Ramos (cell line): ENCODE measurements at regions not wholly inside any gene's neighbourhood (a gene's known extent, or its start where the extent isn't known, plus 50 kb on each side); places are given as distances from the start of the nearest gene placed in this dataset.
"Not testable (repeated sequence)": the region's sequence is repeated elsewhere in the genome, so short reads cannot be mapped to it uniquely, and the experiment has no call there.

Experiments used
- in situ Hi-C: fragments of 300-500 bp; cut with MboI; formaldehyde crosslinking; loops from one replicate; pipeline ENCODE4 v1.14.3; 2022; ENCODE audit warnings: low sequenced_read_pairs; ENCODE audit not compliant: unreplicated experiment

DNA sequence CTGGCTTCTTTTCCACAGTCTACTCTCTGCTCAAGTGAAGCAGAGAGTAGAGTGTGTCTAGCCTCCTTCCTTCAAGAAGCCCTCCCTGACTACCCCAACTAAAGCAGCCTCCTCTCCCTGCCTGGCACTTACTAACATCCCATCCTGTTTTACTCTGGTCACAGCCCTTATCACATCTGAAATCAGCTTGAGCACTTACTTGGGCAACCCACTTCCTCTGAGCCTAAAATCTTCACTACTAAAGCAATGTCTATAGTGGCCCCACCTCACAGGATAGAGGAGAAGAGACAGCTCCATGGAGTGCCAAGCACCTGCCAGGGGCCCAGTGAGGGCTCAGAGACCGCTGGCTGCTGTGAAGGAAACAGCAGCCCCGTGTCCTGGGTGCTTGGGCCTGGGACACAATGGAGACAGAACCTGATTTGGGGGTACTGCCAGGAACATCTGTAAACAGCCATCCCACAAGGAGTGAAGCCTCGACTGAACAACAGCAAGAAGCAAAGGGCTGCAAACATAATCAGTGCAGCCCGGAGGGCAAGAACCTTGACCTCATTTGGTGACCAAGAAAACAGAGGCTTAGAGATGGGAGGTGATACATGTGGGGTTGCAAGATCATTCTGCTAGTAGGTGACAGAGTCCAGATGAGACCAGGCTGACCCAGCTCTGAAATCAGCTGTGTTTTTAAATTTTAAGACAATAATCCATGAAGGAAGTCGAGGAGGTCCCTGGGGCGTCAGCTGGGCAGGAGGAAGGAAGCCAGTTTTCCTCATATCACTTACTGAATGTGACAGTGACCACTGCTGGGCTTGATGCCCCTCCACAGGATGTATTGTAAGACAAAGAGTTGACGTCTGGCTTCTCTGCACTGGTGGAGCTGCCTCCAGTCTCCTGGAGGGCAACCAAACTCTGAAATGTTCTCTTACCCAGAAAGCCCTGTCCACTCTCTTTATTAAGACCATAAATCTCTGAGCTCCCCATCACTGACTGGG is 710.6 kb downstream of the MATN1 start:
- in situ Hi-C loops = no loop called here

DNA sequence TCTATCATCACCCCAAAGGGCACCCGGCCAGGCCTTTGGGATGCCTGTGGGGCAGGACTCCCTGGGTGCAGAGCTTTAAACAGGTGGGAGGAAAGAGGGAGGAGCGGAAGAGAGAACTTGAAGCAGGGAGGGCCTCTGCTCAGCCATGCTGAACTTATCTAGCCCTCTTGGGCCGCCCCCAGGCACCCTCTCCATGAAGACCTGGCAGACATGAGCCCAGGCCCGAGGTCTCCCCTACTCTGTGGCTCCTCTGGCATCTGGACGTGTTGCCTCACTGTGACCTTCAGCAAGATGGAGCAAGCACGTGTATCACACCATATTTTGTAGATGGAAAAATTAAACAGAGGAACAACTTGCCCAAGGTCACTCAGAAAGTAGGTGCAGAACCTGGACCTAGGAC is 711.4 kb downstream of the MATN1 start:
- in situ Hi-C loops = no loop called here

DNA sequence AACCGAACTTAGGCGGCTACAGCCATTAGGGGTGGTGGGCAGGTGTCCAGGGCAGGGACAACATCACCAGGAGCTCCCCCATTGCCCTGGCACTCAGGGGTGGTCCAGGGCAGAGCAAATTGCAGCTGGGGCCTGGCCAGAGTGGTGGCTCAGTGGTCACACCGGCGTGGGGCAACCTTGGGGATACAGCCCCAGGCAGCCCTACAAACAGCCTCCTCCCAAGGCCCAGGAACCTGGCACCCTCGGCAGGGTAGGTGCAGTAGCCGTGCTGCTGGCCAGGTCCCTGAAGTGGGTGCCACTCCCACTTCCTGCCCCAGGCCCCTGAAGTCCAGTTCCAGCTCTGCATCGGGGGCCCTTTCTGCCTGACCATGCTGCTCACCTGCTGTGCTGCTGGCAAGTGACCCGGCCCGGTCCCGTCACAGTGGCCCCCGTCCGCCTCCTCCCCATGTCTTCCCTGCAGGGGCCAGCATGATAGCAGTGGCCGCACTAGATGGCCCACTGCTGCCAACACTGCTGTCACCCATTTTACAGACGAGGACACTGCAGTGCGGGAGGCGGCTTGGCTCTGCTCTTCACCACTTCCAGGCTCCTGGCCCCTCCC is 712.8 kb downstream of the MATN1 start:
- in situ Hi-C loops = no loop called here

GRCh38 chr1:30009720-30010119 is 713.7 kb downstream of the MATN1 start:
- in situ Hi-C loops = no loop called here

- in situ Hi-C loops = no loop called here
Observed at GRCh38 chr1:30008998-30009657, 714.3 kb downstream of the MATN1 start.

DNA sequence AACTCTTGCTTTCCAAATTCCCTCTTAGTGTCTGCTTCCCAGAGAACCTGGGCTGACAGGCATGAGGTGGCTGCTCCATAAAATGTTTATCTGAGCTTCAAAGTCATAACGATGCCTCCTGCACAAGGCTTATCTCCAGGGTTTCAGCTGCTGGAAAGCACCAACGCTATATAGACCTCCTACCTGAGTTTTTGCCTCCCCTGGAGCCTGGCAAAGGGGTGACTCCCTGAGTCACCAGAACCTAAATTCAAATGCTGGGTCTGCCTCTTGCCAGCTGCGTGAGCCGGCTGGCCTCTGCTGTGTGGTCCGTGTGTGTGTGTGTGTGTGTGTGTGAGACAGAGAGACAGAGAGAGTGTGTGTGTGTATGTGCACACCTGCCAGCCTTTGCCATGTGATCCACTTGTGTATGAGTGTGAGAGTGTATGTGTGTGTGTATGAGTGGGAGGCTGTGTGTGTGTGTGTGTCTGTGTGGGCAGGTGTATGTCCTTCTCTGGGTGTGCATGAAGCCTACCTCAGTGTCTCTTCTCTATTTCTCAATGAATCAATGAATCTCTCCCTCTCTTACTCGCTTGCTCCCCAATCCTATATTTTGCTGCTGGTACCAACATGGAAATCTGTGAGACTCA is 714.9 kb downstream of the MATN1 start:
- in situ Hi-C loops = no loop called here

GRCh38 chr1:30005972-30006619 is 717.3 kb downstream of the MATN1 start:
- in situ Hi-C loops = no loop called here

- in situ Hi-C loops = no loop called here
Observed at GRCh38 chr1:30001732-30002039, 721.7 kb downstream of the MATN1 start.

DNA sequence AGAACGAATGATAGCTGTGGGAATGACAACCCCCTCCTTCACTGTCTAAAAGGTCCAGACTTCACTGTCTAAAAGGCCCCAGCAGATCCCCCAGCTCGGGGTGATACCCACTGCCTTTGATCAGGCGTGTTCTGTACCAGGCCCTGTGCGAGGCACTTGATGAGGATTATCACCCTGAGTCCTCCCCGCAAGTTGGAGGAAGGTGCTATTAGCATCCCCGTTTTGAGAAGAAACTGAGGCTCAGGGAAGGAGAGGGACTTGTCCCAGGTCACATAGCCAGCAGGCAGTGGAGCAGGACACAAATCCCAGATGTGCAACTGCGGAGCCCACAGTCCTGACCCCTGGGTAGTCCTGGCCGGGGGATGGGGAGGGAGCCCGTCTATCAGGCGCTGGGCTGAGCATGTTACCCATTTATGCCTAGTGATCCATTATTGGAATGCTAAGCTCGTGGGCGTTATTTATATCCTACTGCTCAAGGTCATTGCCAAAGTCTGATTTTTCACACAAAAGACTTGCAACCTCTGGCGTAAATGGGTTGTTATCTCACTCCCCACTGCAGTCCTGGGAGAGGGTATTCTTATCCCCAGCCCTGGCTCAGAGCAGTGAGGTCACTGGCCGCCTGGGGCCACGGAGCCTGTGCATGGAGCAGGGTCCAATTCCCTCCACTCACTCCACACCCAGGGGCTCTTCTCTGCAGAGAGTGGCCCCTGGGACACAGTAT is 722.2 kb downstream of the MATN1 start:
- in situ Hi-C loops = no loop called here

- in situ Hi-C loops = no loop called here
Observed at GRCh38 chr1:30000266-30000665, 723.1 kb downstream of the MATN1 start.

- in situ Hi-C loops = no loop called here
Observed at GRCh38 chr1:29999595-29999994, 723.8 kb downstream of the MATN1 start.

DNA sequence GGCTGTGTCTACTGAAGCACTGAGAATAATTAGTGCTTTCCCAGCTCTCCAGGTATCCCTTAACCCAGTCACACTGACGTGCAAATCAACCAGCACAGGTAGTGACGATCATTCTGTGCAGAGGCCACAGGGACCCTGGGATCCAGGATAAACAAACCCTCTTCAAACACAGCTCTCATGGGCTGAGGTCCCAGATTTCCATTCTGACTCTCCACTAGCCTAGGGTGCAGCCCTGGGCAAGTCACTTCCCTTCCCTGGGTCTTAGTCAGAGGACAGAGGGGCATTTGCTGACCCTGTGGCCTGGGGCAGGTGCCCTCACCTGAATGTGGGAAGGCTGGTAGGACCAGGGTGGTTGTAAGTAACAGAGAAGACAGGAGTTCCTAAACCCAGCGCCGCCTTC is 724.7 kb downstream of the MATN1 start:
- in situ Hi-C loops = no loop called here

- in situ Hi-C loops = not testable (repeated sequence)
Observed at GRCh38 chr1:29997818-29998217, 725.6 kb downstream of the MATN1 start.

GRCh38 chr1:29993950-29994349 is 729.4 kb downstream of the MATN1 start:
- in situ Hi-C loops = no loop called here

DNA sequence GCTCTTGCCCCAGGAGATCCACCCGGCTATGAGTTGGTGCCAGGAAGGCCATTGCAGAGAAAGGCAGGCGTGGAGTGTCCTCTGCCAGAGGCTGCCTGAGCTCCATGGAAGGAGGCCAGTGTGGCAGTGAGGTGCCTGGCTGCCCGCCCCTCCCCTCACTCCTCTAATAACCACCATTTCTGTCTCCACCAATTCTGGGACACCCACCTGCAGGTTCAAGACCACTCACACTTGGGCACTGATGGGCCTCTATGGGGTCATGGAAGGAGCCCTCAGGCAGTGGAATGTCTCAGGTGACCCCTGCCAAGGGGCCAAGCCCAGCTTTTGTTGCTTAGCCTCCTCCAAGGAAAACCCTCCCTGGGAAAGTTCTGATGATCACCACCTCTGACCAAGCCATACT is 731.6 kb downstream of the MATN1 start:
- in situ Hi-C loops = no loop called here

- in situ Hi-C loops = no loop called here
Observed at GRCh38 chr1:29991025-29991424, 732.4 kb downstream of the MATN1 start.

DNA sequence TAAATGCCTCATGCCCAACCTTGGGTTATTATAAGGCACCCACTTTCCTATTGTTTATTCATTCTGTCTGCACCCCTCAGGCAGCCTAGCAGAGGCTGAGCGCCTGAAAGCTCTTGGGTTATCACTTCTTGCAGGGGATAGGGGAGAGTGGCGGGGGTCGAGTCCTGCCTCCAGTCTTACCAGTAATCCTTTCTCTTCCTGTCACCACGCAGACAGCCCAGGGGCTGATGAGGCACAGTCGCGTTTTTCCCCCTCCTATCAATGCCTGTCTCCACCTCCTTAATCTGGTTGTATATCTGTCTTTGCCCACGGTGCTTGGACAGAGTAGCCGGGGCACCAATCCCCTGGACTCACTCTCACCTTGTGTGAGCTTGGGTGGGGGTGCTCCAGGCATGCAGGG is 733.1 kb downstream of the MATN1 start:
- in situ Hi-C loops = no loop called here

DNA sequence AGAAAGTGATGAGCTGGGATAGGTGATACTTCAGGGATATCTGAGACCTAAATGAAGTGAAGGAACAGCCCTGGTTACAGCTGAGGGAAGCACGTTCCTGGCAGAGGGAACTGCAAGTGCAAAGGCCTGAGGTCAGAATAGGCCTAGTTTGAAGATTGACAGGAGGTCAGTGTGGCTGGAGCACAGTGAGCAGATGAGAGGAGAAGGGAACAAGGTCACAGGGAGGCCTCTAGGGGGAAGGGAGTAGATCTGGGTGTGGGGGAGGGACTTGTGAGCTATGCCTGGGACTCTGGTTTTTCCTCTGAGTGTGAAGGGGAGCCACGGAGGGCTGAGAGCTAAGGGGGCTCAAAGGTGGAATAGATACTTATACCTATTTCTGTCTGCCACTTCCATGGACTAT is 736.4 kb downstream of the MATN1 start:
- in situ Hi-C loops = no loop called here

- in situ Hi-C loops = no loop called here
Observed at GRCh38 chr1:29985606-29985945, 737.8 kb downstream of the MATN1 start.
